Erythroblast (primary cell): ENCODE measurements at regions not wholly inside any gene's neighbourhood (a gene's known extent, or its start where the extent isn't known, plus 50 kb on each side); places are given as distances from the start of the nearest gene placed in this dataset.
"Not testable (repeated sequence)": the region's sequence is repeated elsewhere in the genome, so short reads cannot be mapped to it uniquely, and the experiment has no call there.

Experiments used
- GATA1 ChIP-seq: IDR thresholded peaks from 2 replicates; pipeline ENCODE4 v1.6.1; 2011; ENCODE audit warnings: low read depth, mild to moderate bottlenecking, control low read depth, low read length, moderate library complexity
- POLR2A ChIP-seq: IDR thresholded peaks from 2 replicates; pipeline ENCODE4 v1.6.1; 2011; ENCODE audit warnings: mild to moderate bottlenecking, low read length

DNA sequence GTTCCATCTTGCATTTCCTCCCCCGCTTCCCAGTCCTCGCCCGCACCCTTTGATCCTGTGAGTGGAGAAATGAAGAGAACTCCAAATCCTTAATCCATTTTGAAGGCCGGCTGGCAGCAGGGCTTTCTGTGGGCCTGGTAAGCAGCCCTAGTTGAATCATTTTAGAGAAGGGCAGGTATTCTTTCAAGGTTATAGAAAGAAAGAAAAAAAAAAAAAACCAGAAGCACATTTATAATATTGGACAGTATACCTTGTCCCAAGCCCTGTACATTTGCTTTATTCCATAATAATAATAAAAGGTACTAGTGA is 103.7 kb downstream of the PROP1 start:
- not testable (repeated sequence) for TF ChIP-seq POLR2A, GATA1
